CD4-positive, alpha-beta T cell (primary cell): ENCODE measurements at regions not wholly inside any gene's neighbourhood (a gene's known extent, or its start where the extent isn't known, plus 50 kb on each side); places are given as distances from the start of the nearest gene placed in this dataset.

Experiments used
- ATAC-seq: fragments of 200-7000 bp; cut with Tn5 transposase; one replicate; pipeline ENCODE4 v1.10.0; 2022; ENCODE audit warnings: mild to moderate bottlenecking; ENCODE audit not compliant: poor library complexity
- CTCF ChIA-PET: fragments of 350-600 bp; sonication (Branson Sonifier 250); formaldehyde crosslinking; loops from one replicate; lab custom pipeline; 2021; ENCODE audit warnings: antibody characterized with exemption, inconsistent platforms; lab: Charles Lee
- POLR2A ChIA-PET: fragments of 350-600 bp; sonication (Branson Sonifier 250); formaldehyde crosslinking; loops from one replicate; lab custom pipeline; 2021; ENCODE audit warnings: antibody characterized with exemption, inconsistent platforms; lab: Charles Lee
- DNase-seq, 14 experiments: peaks; one replicate each; pipeline ENCODE4 v3.0.0-alpha.2; 2013 to 2020; ENCODE audit warnings: mixed read lengths in 2 of 14
- H3K27ac ChIP-seq, 2 donors: one replicate each; pipeline versions ENCODE4 v1.5.1 to v1.7.0; 2013; ENCODE audit warnings: low read length in 2 of 2, low read depth in 1 of 2, mild to moderate bottlenecking in 1 of 2
- H3K27me3 ChIP-seq, 2 experiments: 1 replicate in 1 of 2; 2 replicates in 1 of 2; pipeline versions ENCODE4 v1.6.1 to v1.7.0; 2013; ENCODE audit warnings: low read length in 2 of 2, control low read depth in 1 of 2, mild to moderate bottlenecking in 1 of 2, moderate library complexity in 1 of 2; ENCODE audit not compliant: insufficient read depth in 2 of 2, control insufficient read depth in 1 of 2
- H3K36me3 ChIP-seq: one replicate; pipeline ENCODE4 v1.6.1; 2013; ENCODE audit warnings: low read length, control low read depth; ENCODE audit not compliant: insufficient read depth
- H3K4me1 ChIP-seq: one replicate; pipeline ENCODE4 v1.6.1; 2013; ENCODE audit warnings: low read length, control low read depth; ENCODE audit not compliant: insufficient read depth
- H3K4me3 ChIP-seq: one replicate; pipeline ENCODE4 v1.5.1; 2013; ENCODE audit warnings: mild to moderate bottlenecking, low read length, moderate library complexity
- H3K9me3 ChIP-seq, 2 experiments: 1 replicate in 1 of 2; 2 replicates in 1 of 2; pipeline versions ENCODE4 v1.6.1 to v1.7.0; 2013; ENCODE audit warnings: low read length in 2 of 2, mild to moderate bottlenecking in 2 of 2, control low read depth in 1 of 2, moderate library complexity in 1 of 2; ENCODE audit not compliant: control insufficient read depth in 1 of 2, insufficient read depth in 1 of 2
- H3K27ac Mint-ChIP-seq: one replicate; pipeline ENCODE4 v1.8.0; 2020; ENCODE audit warnings: mixed read lengths
- H3K27me3 Mint-ChIP-seq: one replicate; pipeline ENCODE4 v1.8.0; 2021; ENCODE audit warnings: mixed read lengths
- H3K36me3 Mint-ChIP-seq: one replicate; pipeline ENCODE4 v1.8.0; 2021; ENCODE audit warnings: low read depth, mixed read lengths
- H3K4me1 Mint-ChIP-seq: one replicate; pipeline ENCODE4 v1.8.0; 2021; ENCODE audit warnings: low read depth, mixed read lengths
- H3K4me3 Mint-ChIP-seq: one replicate; pipeline ENCODE4 v1.8.0; 2020; ENCODE audit warnings: mild to moderate bottlenecking, mixed read lengths
- H3K9me3 Mint-ChIP-seq: one replicate; pipeline ENCODE4 v1.8.0; 2020; ENCODE audit warnings: mixed read lengths
- intact Hi-C, 2 experiments: fragments of 100-400 bp; cut with DNase I in 1 of 2; cut with micrococcal nuclease in 1 of 2; formaldehyde crosslinking; loops; one replicate each; pipeline versions ENCODE4 v1.15.1 to v1.9.0; 2023 to 2025; cut with DNase I, micrococcal nuclease
- TF ChIP-seq, protein P1 (sequence below): fragments of 200-600 bp; IDR thresholded peaks from one replicate; pipeline ENCODE4 v1.8.0; 2022; ENCODE audit warnings: antibody characterized with exemption, mild to moderate bottlenecking

DNA sequence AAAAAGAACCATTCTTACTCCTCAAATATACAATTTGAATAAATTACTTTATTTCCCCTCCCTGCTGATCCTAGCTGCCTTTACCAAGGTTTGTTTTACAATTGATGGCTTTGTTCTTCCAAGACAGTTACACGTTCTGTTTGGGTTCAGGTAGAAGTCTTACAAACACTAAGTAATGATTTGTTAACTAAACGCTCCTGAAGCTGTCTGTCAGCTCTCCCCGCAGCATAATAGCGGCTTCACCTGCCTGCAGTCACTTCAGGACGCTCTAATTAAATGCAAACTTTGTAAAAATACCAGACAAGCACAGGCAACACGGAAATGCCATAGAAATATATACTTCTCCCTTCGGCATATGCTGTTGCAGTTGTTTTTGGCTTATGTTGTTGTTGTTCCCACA lies 176.4 kb upstream of the MDFIC2 start:
- Histone ChIP-seq H3K27me3 (peaks cover 3 to 7% of the 10 kb centered on the region in 2 experiments), H3K27ac (no peak overlapping the region), H3K4me1 (no peaks in the 10 kb centered on the region), H3K9me3 (no peaks in the 10 kb centered on the region), H3K36me3 (no peaks in the 10 kb centered on the region), H3K4me3 (no peak overlapping the region)
- POLR2A ChIA-PET, result no interaction called here
- CTCF ChIA-PET, result no interaction called here
- no peaks in the 10 kb centered on the region for H3K9me3 Mint-ChIP-seq
- no peak for DNase-seq
- TF ChIP-seq, protein P1, sequence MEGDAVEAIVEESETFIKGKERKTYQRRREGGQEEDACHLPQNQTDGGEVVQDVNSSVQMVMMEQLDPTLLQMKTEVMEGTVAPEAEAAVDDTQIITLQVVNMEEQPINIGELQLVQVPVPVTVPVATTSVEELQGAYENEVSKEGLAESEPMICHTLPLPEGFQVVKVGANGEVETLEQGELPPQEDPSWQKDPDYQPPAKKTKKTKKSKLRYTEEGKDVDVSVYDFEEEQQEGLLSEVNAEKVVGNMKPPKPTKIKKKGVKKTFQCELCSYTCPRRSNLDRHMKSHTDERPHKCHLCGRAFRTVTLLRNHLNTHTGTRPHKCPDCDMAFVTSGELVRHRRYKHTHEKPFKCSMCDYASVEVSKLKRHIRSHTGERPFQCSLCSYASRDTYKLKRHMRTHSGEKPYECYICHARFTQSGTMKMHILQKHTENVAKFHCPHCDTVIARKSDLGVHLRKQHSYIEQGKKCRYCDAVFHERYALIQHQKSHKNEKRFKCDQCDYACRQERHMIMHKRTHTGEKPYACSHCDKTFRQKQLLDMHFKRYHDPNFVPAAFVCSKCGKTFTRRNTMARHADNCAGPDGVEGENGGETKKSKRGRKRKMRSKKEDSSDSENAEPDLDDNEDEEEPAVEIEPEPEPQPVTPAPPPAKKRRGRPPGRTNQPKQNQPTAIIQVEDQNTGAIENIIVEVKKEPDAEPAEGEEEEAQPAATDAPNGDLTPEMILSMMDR, result no peak
- no peak for ATAC-seq
- H3K27ac Mint-ChIP-seq, result no peak overlapping the region
- H3K27me3 Mint-ChIP-seq, result peaks cover 22% of the 10 kb centered on the region
- no peaks in the 10 kb centered on the region for H3K4me1 Mint-ChIP-seq
- intact Hi-C loops, result no loop called here
- no peak overlapping the region for H3K4me3 Mint-ChIP-seq
- no peaks in the 10 kb centered on the region for H3K36me3 Mint-ChIP-seq

DNA sequence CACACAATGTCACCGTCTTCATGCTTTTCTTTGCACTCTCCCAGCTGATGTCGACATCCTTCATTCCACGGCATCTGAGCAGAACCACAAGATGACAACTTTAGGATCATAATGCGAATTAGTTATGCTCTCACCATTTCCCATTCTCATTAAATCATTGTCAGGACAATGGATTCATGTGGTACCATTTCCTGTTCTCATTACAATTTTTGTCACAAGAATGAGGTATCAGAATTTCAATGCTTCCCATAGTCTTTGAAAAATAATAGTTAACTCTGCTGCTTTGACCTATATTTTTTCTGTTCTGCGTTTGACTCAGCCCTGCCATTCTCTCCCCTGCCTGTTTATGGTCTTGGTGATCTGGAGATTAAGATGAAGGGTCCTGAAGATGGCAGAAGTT lies 175.7 kb upstream of the MDFIC2 start:
- H3K4me1 Mint-ChIP-seq, result no peaks in the 10 kb centered on the region
- no peak overlapping the region for H3K4me3 ChIP-seq
- TF ChIP-seq, protein P1, result no peak
- no peaks in the 10 kb centered on the region for H3K36me3 Mint-ChIP-seq
- peaks cover 3 to 7% of the 10 kb centered on the region in 2 experiments for H3K27me3 ChIP-seq
- ChIA-PET POLR2A (no interaction called here), CTCF (no interaction called here)
- no peak overlapping the region for H3K27ac Mint-ChIP-seq
- ATAC-seq, result no peak
- no peak overlapping the region for H3K4me3 Mint-ChIP-seq
- no peaks in the 10 kb centered on the region for H3K36me3 ChIP-seq
- no peaks in the 10 kb centered on the region for H3K9me3 Mint-ChIP-seq
- peaks cover 18% of the 10 kb centered on the region for H3K27me3 Mint-ChIP-seq
- H3K4me1 ChIP-seq, result no peaks in the 10 kb centered on the region
- no peaks in the 10 kb centered on the region for H3K9me3 ChIP-seq
- DNase-seq, result no peak
- H3K27ac ChIP-seq, result no peak overlapping the region
- intact Hi-C loops, result no loop called here

DNA sequence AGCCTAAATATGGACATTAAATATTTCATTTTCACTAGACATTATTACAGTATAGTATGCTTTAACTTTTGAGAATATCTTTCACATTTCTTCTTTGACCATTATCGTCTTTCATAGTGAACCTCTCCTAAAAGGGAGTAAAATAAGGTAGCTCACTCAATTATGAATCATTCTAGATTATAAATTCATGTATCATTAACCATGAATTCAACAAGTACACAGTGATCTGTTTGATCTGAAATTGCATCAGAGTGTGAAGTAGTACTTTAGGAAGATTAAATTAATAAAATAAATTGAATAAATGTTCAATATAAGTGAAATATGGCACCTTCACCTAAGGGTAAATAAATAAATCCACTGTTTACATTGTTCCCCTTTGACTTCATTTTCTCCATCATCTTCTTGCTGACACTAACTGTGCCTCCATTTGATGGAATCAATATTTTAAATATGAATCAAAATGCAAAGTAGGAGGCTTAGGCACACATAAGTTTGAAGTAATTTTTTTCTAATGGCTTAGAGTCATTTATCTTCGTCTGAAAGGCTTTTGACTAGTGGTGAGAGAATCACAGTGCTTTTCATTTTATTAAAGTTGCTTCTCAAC lies 174.1 kb upstream of the MDFIC2 start:
- no peaks in the 10 kb centered on the region for H3K4me1 ChIP-seq
- Mint-ChIP-seq H3K4me1 (no peaks in the 10 kb centered on the region), H3K27ac (no peak overlapping the region), H3K27me3 (peaks cover 10% of the 10 kb centered on the region), H3K36me3 (no peaks in the 10 kb centered on the region), H3K9me3 (no peaks in the 10 kb centered on the region), H3K4me3 (no peak overlapping the region)
- peaks cover 3 to 8% of the 10 kb centered on the region in 2 experiments for H3K27me3 ChIP-seq
- no peaks in the 10 kb centered on the region for H3K36me3 ChIP-seq
- H3K9me3 ChIP-seq, result no peaks in the 10 kb centered on the region
- POLR2A ChIA-PET, result interaction anchor here (0.6 kb wide), 1 partner anchor 37 kb away, joined by 3 read pairs; no protein-coding TSS in a partner anchor
- no peak for DNase-seq
- ATAC-seq, result no peak
- TF ChIP-seq, protein P1, result no peak
- intact Hi-C loops, result no loop called here
- CTCF ChIA-PET, result no interaction called here
- no peak overlapping the region for H3K27ac ChIP-seq
- H3K4me3 ChIP-seq, result no peak overlapping the region
